ENCODE measurements at regions not wholly inside any gene's neighbourhood (a gene's known extent, or its start where the extent isn't known, plus 50 kb on each side); places are given as distances from the start of the nearest gene placed in this dataset.

- Histone ChIP-seq H3K4me3 (no peak overlapping the region), H3K27ac (no peak overlapping the region), H3K27me3 (no peaks in the 10 kb centered on the region), H3K9me3 (ENCODE audit: low read depth) (no peaks in the 10 kb centered on the region), H3K36me3 (no peaks in the 10 kb centered on the region), H3K4me1 (ENCODE audit: low read depth) (no peaks in the 10 kb centered on the region)
- TF ChIP-seq CTCF (IDR thresholded peaks at IDR 0.05; ENCODE audit: low read depth, low read length): no peak
- DNase-seq (ENCODE audit: low read depth in 1 of 2, low spot score in 1 of 2): no peak
Measured at GRCh38 chr2:100718065-100718629, 101.8 kb upstream of the NPAS2 start.

GRCh38 chr2:100720445-100720844, 99.5 kb upstream of the NPAS2 start:
- Histone ChIP-seq H3K4me3 (no peak overlapping the region), H3K27ac (no peak overlapping the region), H3K9me3 (ENCODE audit: low read depth) (no peaks in the 10 kb centered on the region), H3K4me1 (ENCODE audit: low read depth) (no peaks in the 10 kb centered on the region), H3K36me3 (no peaks in the 10 kb centered on the region), H3K27me3 (no peaks in the 10 kb centered on the region)
- no peak for DNase-seq (ENCODE audit: low read depth in 1 of 2, low spot score in 1 of 2)
- no peak for TF ChIP-seq CTCF (IDR thresholded peaks at IDR 0.05; ENCODE audit: low read depth, low read length)

DNA sequence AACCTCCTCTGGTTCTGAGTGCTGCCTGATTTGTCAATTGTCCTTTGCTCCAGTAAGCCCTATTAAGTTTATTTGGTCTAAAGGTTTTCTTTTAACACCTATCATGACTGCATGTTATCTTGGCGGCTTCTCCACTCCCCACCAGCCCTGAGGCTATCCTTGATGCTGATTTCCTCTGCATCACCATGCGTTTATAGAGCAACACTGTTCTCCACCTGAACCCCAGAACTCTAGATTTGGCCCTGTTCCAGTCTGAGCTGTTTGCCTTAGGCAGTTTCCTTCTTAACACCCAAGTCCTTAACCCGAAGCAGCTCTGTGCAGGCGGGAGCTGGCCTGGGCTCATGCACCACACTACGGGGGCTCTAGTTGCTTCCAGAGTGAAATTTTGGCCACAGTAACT, 98.2 kb upstream of the NPAS2 start:
- no peaks in the 10 kb centered on the region for H3K36me3 ChIP-seq
- H3K27ac ChIP-seq: no peak overlapping the region
- TF ChIP-seq CTCF (IDR thresholded peaks at IDR 0.05; ENCODE audit: low read depth, low read length): no peak
- no peak for DNase-seq (ENCODE audit: low read depth in 1 of 2, low spot score in 1 of 2)
- H3K27me3 ChIP-seq: no peaks in the 10 kb centered on the region
- H3K9me3 ChIP-seq (ENCODE audit: low read depth): no peaks in the 10 kb centered on the region
- no peak overlapping the region for H3K4me3 ChIP-seq
- H3K4me1 ChIP-seq (ENCODE audit: low read depth): no peaks in the 10 kb centered on the region

DNA sequence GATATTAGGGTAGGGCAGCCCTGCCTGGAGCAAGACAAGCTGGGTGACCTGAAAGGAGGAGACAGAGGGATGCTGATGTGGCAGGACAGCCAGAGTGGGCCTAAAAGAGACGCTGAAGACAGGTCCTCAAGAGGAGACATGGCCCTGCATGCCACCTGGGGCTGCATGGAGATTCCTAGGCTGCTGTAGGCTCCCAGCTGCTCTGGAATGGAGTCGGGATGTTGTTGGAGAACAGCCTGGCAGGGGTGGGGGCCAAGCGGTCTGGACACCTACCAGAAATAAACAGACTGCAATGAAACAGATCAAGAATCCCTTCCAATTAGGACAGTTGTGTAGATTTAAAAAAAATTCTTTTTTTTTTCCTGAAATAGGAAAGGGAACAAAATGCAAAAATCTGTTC, 97.8 kb upstream of the NPAS2 start:
- Histone ChIP-seq H3K4me1 (ENCODE audit: low read depth) (no peaks in the 10 kb centered on the region), H3K27ac (no peak overlapping the region), H3K27me3 (no peaks in the 10 kb centered on the region), H3K9me3 (ENCODE audit: low read depth) (no peaks in the 10 kb centered on the region), H3K4me3 (no peak overlapping the region), H3K36me3 (no peaks in the 10 kb centered on the region)
- TF ChIP-seq CTCF (IDR thresholded peaks at IDR 0.05; ENCODE audit: low read depth, low read length): no peak
- no peak for DNase-seq (ENCODE audit: low read depth in 1 of 2, low spot score in 1 of 2)

DNA sequence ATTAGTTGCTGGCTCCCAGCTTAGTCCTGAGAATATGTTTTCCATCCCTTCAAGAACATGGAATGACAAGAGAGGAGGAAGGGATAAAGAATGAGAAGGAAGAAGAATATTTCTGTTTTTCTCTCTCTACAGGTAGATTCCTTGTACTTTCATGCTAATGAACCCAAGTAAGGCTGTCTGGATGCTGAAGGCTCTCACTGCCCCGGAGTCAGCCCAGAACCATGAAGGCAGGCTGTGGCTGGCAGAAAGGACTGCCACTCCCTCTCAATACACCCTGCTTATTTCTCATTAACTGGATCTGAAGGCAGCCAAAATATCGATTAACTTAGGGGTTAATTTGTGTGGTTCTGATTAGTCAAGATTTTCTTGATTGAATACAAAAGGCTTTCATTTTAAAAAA, 93.1 kb upstream of the NPAS2 start:
- no peak for DNase-seq (ENCODE audit: low read depth in 1 of 2, low spot score in 1 of 2)
- Histone ChIP-seq H3K36me3 (no peaks in the 10 kb centered on the region), H3K4me3 (no peak overlapping the region), H3K9me3 (ENCODE audit: low read depth) (no peaks in the 10 kb centered on the region), H3K27me3 (no peaks in the 10 kb centered on the region), H3K27ac (no peak overlapping the region), H3K4me1 (ENCODE audit: low read depth) (no peaks in the 10 kb centered on the region)
- TF ChIP-seq CTCF (IDR thresholded peaks at IDR 0.05; ENCODE audit: low read depth, low read length): no peak
